ENCODE measurements at regions not wholly inside any gene's neighbourhood (a gene's known extent, or its start where the extent isn't known, plus 50 kb on each side); places are given as distances from the start of the nearest gene placed in this dataset.
"Not testable (repeated sequence)": the region's sequence is repeated elsewhere in the genome, so short reads cannot be mapped to it uniquely, and the experiment has no call there.

DNA sequence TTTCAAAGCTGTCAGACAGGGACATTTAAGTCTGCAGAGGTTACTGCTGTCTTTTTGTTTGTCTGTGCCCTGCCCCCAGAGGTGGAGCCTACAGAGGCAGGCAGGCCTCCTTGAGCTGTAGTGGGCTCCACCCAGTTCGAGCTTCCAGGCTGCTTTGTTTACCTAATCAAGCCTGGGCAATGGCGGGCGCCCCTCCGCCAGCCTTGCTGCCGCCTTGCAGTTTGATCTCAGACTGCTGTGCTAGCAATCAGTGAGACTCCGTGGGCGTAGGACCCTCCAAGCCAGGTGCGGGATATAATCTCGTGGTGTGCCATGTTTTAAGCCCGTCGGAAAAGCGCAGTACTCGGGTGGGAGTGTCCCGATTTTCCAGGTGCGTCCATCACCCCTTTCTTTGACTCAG lies 919.2 kb upstream of the ARRDC3 start:
- H3K36me3 Mint-ChIP-seq; ATAC-seq; H3K9me3 Mint-ChIP-seq; DNase-seq (ENCODE audit: low spot score in 2 of 2); H3K27ac Mint-ChIP-seq: not testable (repeated sequence)

DNA sequence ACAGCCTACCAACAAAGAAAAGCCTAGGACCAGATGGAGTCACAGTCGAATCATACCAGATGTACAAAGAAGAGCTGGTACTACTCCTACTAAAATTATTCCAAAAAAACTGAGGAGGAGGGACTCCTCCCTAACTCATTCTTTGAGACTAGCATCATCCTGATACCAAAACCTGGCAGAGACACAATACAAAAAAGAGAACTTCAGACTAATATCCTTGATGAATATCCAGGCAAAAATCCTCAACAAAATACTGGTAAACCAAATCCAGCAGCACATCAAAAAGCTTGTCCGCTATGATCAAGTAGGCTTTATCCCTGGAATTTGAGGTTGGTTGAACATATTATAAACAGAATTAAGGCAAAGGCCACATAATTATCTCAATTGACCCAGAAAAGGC lies 900.4 kb upstream of the ARRDC3 start:
- H3K9me3 Mint-ChIP-seq: peaks cover 15 to 19% of the 10 kb centered on the region in 2 donors
- H3K36me3 Mint-ChIP-seq: no peaks in the 10 kb centered on the region
- ATAC-seq (no peak), DNase-seq (ENCODE audit: low spot score in 2 of 2) (no peak)
- H3K27ac Mint-ChIP-seq: no peak overlapping the region

DNA sequence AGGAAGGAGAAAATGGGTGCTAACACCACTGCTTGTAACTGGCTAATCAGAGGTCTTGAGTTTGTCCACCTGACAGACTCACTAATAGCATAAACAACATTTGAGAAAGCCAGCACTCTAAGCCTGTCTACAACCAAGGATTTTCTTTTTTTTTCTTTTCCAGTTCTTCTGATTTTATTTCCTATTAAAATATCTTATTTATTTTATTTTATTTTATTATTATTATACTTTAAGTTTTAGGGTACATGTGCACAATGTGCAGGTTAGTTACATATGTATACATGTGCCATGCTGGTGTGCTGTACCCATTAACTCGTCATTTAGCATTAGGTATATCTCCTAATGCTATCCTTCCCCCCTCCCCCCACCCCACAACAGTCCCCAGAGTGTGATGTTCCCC lies 888.6 kb upstream of the ARRDC3 start:
- H3K36me3 Mint-ChIP-seq; DNase-seq (ENCODE audit: low spot score in 2 of 2); H3K27ac Mint-ChIP-seq; ATAC-seq: not testable (repeated sequence)
- H3K9me3 Mint-ChIP-seq: peaks cover 12 to 25% of the 10 kb centered on the region in 2 donors

DNA sequence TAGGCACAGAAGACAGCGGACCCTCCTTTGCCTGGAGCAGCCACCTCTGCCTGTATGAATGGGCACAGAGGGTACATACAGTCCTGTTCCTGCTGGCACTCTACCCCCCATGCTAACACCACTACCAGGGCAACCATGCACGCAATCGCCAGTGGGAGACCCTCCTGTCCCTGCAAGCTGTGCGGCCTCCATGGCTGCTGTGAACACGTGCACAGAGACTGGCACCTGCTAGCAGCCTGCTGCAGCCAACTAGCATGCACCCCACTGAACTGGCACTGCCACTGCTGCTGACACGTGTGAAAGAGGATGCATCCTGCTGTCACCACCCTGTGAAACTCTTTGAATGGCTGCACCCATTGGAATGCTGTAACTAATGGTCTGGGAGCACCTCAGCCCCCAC lies 885.2 kb upstream of the ARRDC3 start:
- H3K36me3 Mint-ChIP-seq: no peaks in the 10 kb centered on the region
- DNase-seq (ENCODE audit: low spot score in 2 of 2) (no peak), ATAC-seq (no peak)
- peaks cover 0 to 14% of the 10 kb centered on the region in 2 donors for H3K9me3 Mint-ChIP-seq
- H3K27ac Mint-ChIP-seq: no peak overlapping the region

GRCh38 chr5:92267830-92268229 lies 884.7 kb upstream of the ARRDC3 start:
- Mint-ChIP-seq H3K27ac (no peak overlapping the region), H3K9me3 (peaks cover 0 to 14% of the 10 kb centered on the region in 2 donors), H3K36me3 (no peaks in the 10 kb centered on the region)
- ATAC-seq (no peak), DNase-seq (ENCODE audit: low spot score in 2 of 2) (no peak)

DNA sequence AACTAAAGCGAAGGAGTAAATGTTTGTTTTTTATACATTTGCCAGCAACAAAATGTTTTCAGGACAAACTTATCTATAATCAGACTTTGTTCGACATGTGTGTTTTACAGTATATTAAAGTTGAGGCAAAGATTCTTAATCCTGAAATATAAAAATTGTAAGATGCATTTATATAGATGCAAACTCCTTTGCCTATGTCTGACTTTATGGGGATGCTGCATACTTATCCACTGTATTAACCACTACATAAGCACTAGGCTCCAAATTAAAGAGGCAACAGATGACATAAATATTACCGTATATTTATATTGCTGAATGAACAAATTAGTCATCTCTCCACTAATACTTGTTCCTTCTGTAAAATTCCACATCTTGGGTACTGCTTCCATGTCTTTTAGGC lies 882.7 kb upstream of the ARRDC3 start:
- Mint-ChIP-seq H3K36me3 (no peaks in the 10 kb centered on the region), H3K27ac (no peak overlapping the region)
- ATAC-seq: no peak

GRCh38 chr5:92255605-92256004 lies 872.5 kb upstream of the ARRDC3 start:
- not testable (repeated sequence) for ATAC-seq; H3K36me3 Mint-ChIP-seq; DNase-seq (ENCODE audit: low spot score in 2 of 2); H3K27ac Mint-ChIP-seq
- peaks cover 11 to 25% of the 10 kb centered on the region in 2 donors for H3K9me3 Mint-ChIP-seq

More for the DNA sequence above, 882.7 kb upstream of the ARRDC3 start:
- no peak for DNase-seq (ENCODE audit: low spot score in 2 of 2)
- H3K9me3 Mint-ChIP-seq: peaks cover 0 to 10% of the 10 kb centered on the region in 2 donors

- H3K36me3 Mint-ChIP-seq: peaks cover 0 to 14% of the 10 kb centered on the region in 2 donors
- ATAC-seq (no peak), DNase-seq (ENCODE audit: low spot score in 2 of 2) (no peak)
- no peak overlapping the region for H3K27ac Mint-ChIP-seq
- H3K9me3 Mint-ChIP-seq: peaks cover 6 to 23% of the 10 kb centered on the region in 2 donors
Measured at GRCh38 chr5:92248518-92248917, 865.4 kb upstream of the ARRDC3 start.

DNA sequence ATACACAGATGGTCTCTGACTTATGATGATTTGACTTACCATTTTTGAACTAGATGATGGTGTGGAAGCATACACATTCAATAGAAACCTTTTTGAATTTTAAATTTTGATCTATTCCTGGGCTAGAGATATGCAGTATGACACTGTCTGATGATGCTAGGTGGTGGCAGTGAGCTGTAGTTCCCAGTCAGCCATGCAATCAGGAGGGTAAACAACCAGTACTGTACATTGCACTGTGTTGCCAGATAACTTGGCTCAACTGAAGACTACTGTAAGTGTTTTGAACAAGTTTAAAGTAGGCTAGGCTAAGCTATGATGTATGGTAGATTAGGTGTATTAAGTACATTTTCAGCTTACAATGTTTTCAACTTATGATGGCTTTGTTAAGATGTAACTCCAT lies 859.1 kb upstream of the ARRDC3 start:
- Mint-ChIP-seq H3K27ac (no peak overlapping the region), H3K36me3 (no peaks in the 10 kb centered on the region)
- ATAC-seq: no peak

DNA sequence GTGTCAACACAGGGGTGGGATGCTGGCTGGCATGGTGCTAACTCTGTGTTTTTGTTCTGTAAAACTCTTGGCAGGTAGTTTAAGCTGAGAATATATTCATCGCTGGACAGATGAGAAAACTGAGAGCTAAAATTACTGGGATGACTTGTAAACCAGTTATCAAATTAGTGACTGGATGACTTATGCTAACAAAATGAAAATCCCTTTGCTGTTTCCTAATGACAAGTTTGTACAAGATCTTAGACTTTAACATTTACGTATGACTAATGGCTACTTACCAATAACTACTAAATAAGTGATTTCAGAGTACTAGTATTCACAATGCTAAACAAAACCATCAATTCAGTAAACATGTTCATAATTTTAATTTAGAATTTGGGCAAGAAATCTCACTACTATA lies 854.8 kb upstream of the ARRDC3 start:
- DNase-seq (ENCODE audit: low spot score in 2 of 2) (no peak), ATAC-seq (no peak)
- no peaks in the 10 kb centered on the region for H3K36me3 Mint-ChIP-seq
- peaks cover 10 to 22% of the 10 kb centered on the region in 2 donors for H3K9me3 Mint-ChIP-seq
- H3K27ac Mint-ChIP-seq: no peak overlapping the region

More for the DNA sequence above, 859.1 kb upstream of the ARRDC3 start:
- DNase-seq (ENCODE audit: low spot score in 2 of 2): no peak
- peaks cover 5 to 6% of the 10 kb centered on the region in 2 donors for H3K9me3 Mint-ChIP-seq

- Mint-ChIP-seq H3K36me3 (no peaks in the 10 kb centered on the region), H3K27ac (no peak overlapping the region), H3K9me3 (peaks cover 18 to 34% of the 10 kb centered on the region in 2 donors)
- ATAC-seq (no peak), DNase-seq (ENCODE audit: low spot score in 2 of 2) (no peak)
Measured at GRCh38 chr5:92222449-92222848, 839.3 kb upstream of the ARRDC3 start.

DNA sequence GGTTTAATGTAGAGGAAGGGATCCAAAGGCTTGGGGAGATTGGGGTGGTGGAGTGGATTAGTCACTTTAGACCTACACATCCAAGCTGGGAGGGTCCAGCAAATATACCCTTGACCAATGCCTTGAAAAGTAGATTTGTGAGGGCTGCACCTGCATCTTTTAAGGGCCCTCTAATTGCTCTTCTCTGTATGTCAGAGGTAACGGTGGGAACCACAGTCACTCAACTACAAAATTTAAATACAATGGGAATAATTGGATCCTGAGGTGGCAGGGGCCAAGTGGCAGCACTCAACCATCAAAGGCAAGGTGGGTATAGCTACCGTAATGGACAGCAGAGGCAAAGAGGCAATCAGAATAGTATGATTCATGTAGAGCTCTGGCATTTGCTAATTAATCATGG lies 833.7 kb upstream of the ARRDC3 start:
- H3K27ac Mint-ChIP-seq, H3K36me3 Mint-ChIP-seq: not testable (repeated sequence)
- peaks cover 6 to 34% of the 10 kb centered on the region in 2 donors for H3K9me3 Mint-ChIP-seq

GRCh38 chr5:92215116-92215515 lies 832.0 kb upstream of the ARRDC3 start:
- DNase-seq (ENCODE audit: low spot score in 2 of 2) (no peak), ATAC-seq (no peak)
- Mint-ChIP-seq H3K27ac (no peak overlapping the region), H3K36me3 (no peaks in the 10 kb centered on the region), H3K9me3 (peaks cover 6 to 27% of the 10 kb centered on the region in 2 donors)

More for the DNA sequence above, 833.7 kb upstream of the ARRDC3 start:
- not testable (repeated sequence) for DNase-seq (ENCODE audit: low spot score in 2 of 2); ATAC-seq

GRCh38 chr5:92208265-92208664 lies 825.1 kb upstream of the ARRDC3 start:
- H3K27ac Mint-ChIP-seq: no peak overlapping the region
- H3K9me3 Mint-ChIP-seq: peaks cover 8 to 18% of the 10 kb centered on the region in 2 donors
- ATAC-seq: no peak
- no peak for DNase-seq (ENCODE audit: low spot score in 2 of 2)
- H3K36me3 Mint-ChIP-seq: no peaks in the 10 kb centered on the region

DNA sequence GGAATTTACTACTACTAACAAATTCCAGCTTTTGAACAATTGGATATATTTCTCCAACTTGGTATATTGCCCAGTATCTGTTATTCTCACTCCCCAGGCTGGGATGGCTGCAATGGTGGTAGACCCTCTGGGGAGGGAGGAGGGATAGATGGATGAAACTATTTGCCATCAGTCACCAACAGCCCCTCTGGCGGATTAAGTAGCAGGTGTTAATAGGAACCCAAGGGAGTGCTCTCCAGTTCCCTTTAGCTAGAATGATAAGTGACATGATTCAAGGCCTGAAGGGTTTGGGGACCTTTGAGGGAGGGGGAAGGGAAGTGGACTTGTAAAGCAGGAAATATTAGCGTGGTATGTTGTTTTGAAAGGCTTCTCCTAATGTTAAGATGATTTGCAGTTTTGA lies 824.0 kb upstream of the ARRDC3 start:
- ATAC-seq: no peak
- H3K9me3 Mint-ChIP-seq: peaks cover 4 to 14% of the 10 kb centered on the region in 2 donors
- no peaks in the 10 kb centered on the region for H3K36me3 Mint-ChIP-seq
- DNase-seq (ENCODE audit: low spot score in 2 of 2): no peak
- H3K27ac Mint-ChIP-seq: no peak overlapping the region

DNA sequence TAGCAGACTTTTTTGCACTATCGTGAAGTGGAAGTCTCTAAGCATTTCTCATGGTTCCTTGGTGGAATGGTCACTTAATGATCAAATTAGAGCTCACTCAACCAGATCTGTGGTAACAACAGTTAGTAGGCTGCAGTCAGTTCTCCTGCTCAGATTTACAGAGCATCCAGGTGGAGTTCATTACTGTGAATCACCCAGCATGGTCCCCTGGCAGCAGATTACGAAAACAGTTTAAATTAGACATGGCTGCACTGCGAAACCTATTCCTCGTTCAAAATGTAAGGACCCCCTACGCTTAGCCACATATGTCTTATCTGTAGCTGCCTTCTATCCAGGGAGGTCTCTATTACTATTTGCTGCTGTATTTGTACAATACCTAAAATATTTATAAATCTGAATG lies 823.6 kb upstream of the ARRDC3 start:
- DNase-seq (ENCODE audit: low spot score in 2 of 2): no peak
- no peak for ATAC-seq
- Mint-ChIP-seq H3K36me3 (no peaks in the 10 kb centered on the region), H3K9me3 (peaks cover 0 to 12% of the 10 kb centered on the region in 2 donors), H3K27ac (no peak overlapping the region)

GRCh38 chr5:92199035-92199434 lies 815.9 kb upstream of the ARRDC3 start:
- H3K36me3 Mint-ChIP-seq; ATAC-seq; H3K9me3 Mint-ChIP-seq; H3K27ac Mint-ChIP-seq; DNase-seq (ENCODE audit: low spot score in 2 of 2): not testable (repeated sequence)

DNA sequence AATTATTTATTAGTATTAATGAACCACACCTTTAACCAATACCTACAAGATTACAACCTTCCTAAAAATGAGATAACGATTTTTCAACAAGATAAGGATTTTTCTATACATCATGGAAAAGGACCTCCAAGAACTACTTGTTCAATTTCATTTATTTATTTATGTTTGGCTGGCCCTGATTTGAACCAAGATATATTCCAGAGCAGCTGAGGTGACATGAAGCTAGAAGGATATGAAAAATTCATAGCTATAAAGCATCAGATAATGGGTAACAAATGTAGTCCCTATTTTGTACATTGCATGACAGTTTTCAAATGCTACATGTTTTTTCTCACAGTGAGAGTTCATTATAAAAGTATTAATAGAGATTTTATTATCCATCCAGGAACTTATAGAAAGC lies 798.5 kb upstream of the ARRDC3 start:
- H3K9me3 Mint-ChIP-seq: no peaks in the 10 kb centered on the region
- H3K36me3 Mint-ChIP-seq: no peaks in the 10 kb centered on the region
- DNase-seq (ENCODE audit: low spot score in 2 of 2): no peak
- no peak overlapping the region for H3K27ac Mint-ChIP-seq
- ATAC-seq: no peak

- no peak for ATAC-seq
- H3K9me3 Mint-ChIP-seq: no peaks in the 10 kb centered on the region
- DNase-seq (ENCODE audit: low spot score in 2 of 2): no peak
Measured at GRCh38 chr5:92180391-92180790, 797.3 kb upstream of the ARRDC3 start.

More at GRCh38 chr5:92180391-92180790, 797.3 kb upstream of the ARRDC3 start:
- Mint-ChIP-seq H3K27ac (no peak overlapping the region), H3K36me3 (no peaks in the 10 kb centered on the region)

All from activated naive CD4-positive, alpha-beta T cell treated with anti-CD3 and anti-CD28 coated beads, Interleukin-2, amount 50 U/mL, for 72 hours (primary cell).